PC-3 (cell line): ENCODE measurements at regions not wholly inside any gene's neighbourhood (a gene's known extent, or its start where the extent isn't known, plus 50 kb on each side); places are given as distances from the start of the nearest gene placed in this dataset.

Experiments used
- CTCF ChIP-seq: fragments of 300-600 bp; sonication (generic); conservative IDR thresholded peaks from 2 replicates; pipeline ENCODE4 v1.5.1; 2017; ENCODE audit warnings: antibody characterized with exemption, low read depth, mild to moderate bottlenecking, low read length
- EZH2 ChIP-seq: fragments of 300-600 bp; sonication (generic); IDR thresholded peaks from one replicate; pipeline ENCODE4 v1.6.1; 2017; ENCODE audit warnings: antibody characterized with exemption, mild to moderate bottlenecking, low read length; ENCODE audit not compliant: unreplicated experiment
- EZH2phosphoT487 ChIP-seq: fragments of 300-600 bp; sonication (generic); IDR thresholded peaks from 2 replicates; pipeline ENCODE4 v1.6.1; 2018; ENCODE audit warnings: mild to moderate bottlenecking, antibody characterized with exemption, low read length, borderline replicate concordance

DNA sequence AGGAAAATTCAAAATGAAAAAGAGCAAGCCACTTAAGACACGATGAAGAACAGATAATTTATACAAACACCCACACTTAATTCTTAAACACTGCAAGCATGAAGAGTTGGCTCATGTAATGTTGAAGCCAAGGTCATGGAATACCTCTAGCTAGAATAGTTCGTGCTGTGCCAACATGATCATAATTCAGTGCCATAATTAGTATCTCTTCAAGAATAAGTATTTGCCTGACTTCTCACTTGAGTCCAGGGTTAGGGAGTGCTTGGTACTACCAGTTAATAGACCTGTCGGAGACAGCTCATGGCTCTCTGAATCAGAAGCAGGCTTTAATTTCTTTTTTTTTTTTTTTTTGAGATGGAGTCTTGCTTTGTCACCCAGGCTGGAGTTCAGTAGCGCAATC, 206.3 kb downstream of the UNC5CL start:
- TF ChIP-seq CTCF (no peak), EZH2 (no peak), EZH2phosphoT487 (no peak)
